GM18907 (cell line): ENCODE measurements at regions not wholly inside any gene's neighbourhood (a gene's known extent, or its start where the extent isn't known, plus 50 kb on each side); places are given as distances from the start of the nearest gene placed in this dataset.

Experiments
- ATAC-seq: cut with Tn5 transposase; IDR thresholded peaks from one replicate; pipeline ENCODE4 v1.9.1; 2021; ENCODE audit warnings: mild to moderate bottlenecking, moderate library complexity; ENCODE audit not compliant: unreplicated experiment

DNA sequence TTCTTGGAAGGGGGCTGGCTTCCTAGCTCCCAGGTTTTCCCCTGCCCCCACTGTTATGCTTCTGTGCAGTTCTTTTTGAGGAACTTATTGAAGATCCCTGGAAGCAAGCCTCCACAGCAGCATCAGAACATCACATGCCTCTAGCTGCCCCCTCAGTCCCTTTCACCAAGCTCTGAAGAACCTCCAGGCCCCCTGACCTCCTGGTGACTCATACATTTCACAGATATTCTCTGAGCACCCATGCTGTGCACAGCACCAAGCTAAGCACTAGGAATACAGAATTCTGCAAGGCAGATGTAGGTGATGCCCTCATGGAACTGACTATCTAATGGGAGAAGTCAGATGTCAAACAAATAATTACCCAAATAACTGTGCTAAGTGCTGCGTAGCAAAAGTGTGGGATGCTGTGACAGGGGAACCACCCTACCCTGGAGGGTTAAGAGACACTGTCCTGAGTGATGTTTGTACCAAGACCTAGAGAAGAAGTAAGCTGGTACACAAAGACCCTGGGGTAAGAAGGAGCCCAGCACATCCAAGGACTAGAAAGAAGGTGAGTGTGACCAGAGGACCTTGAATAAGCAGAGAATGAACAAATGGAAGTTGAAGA is 213.7 kb upstream of the NR4A3 start:
- ATAC-seq, result no peak

DNA sequence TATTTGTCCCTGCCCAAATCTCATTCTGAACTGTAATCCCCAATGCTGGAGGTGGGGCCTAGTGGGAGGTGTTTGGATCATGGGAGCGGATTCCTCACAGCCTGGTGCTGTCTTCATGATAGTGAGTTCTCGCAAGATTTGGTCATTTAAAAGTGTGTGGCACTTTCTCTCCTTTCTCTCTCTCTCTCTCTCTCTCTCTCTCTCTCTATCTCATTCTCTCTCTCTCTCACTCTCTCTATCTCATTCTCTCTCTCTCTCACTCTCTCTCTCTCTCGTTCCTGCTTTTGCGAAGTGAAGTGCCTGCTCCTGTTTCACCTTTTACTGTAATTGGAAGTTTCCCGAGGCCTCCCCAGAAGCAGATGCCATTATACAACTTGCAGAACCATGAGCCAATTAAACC is 207.3 kb upstream of the NR4A3 start:
- no peak for ATAC-seq

DNA sequence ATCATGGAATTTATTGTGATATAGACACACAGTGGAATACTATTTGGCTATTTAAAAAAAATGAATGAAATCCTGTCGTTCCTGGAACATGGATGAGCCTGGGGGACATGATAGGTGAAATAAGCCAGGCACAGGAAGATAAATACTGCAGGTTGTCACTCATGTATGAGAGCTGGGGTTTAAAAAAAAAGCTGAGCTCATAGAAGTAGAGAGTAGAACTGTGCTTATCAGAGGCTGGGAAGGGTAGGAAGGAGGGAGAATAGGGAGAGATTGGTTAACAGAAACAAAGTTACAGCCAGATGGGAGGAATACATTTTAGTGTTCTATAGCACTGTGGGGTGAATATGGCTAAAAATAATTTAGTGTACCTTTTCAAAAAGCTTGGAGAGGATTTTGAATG is 200.6 kb upstream of the NR4A3 start:
- ATAC-seq, result no peak

DNA sequence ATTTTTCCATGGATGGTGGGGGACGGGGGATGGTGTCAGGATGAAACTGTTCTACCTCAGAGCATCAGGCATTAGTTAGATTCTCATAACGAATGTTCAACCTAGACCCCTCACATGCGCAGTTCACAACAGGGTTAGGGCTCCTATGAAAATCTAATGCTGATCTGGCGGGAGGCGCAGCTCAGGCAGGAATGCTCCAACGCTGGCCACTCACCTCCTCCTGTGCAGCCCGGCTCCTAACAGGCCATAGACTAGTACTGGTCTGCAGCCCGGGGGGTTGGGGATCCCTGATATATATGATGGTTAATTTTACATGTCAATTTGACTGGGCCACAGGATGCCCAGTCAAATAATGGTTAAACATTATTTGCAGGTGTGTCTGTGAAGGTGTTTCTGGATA is 199.0 kb upstream of the NR4A3 start:
- no peak for ATAC-seq

DNA sequence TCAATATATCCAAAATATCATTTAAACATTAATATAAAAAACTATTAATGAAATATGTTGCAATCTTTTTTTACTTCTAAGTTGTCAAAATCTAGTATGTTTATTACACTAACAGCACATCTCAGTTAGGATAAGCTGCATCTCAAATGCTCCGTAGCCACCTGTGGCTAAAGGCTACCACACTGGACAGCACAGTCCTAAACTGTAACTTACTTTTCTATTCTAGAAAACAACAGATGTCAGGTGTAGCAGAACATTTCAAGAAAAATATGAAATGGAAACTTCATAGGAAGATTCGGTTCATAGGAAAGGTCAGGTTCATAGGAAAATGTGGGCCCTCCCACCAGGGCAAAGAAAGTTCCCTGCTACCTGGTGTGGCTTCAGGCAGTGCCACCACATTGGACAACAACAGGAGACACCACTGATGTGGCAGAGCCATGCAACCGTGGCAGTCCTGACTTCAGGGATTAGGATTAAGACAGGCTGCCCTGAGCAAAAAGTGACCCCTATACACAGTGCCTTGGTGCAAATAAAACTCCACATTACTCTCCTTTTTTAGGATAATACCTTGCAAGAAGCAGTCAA is 197.8 kb upstream of the NR4A3 start:
- ATAC-seq, result no peak

DNA sequence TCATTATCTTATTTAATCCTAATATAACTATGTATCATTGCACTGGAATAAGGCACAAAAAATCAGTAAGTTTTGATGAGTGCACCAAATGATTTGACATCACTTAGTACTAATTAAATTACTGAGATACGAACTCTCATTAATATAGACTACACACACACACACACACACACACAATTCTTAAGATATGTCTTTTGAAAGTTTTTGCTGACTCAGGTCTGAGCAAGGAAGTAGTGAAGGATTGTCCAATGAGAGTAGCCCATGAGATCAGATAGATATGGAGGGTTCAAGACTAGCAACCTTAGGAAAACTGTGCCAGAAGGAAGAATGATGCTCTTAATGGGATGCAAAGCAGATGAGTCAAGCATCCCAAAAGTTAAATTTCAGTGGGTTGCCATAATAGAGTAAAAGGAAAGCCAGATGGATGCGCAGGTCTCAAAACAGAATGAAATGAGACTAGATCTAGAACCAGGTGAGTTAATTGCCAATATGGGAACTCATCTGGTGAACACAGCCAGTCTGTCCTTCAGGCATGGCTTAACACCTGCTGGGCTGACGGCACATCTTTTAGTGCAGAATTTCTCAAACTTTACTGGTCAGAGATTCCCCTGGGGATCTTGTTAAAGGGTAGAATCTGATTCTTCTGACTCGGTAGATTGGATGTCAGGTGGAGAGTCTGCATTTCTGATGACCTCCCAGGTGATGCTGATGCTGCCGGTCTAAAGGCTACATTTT is 197.0 kb upstream of the NR4A3 start:
- no peak for ATAC-seq

DNA sequence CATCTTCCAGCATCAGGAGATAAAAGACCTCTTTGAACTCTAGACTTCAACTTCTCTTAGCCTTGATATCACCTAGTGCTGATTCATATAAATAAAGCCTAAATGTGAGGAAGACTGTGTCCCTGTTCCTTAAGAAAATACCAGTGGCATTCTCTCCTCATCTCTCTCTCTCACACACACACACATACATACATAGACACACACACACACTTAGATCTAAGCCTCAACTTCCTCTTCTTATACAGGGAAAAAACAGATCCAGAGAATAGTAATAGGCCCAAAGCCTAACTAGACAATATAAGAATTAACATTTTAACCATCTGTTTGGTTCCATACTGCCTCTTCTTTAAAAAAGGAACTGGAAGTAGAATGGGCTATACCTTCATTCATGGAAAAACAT is 195.3 kb upstream of the NR4A3 start:
- ATAC-seq, result no peak

DNA sequence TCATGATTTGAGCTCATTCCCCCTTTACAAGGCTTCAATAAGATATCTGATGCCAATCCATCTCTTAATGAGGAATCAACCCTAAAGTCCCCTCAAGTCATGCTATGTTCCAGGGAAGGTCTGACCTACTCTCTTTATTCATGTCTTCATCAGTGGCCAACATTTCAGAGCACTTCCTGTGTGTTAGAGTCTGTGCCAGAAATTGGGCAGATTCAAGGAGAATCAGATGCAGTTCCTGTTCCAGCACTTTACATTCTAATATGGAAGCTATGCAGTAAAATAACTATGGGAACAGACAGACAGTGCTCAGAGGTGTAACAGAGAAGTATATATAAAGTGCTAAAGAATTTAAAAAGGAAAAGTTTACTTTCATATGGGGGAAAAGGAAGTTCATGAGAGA is 193.4 kb upstream of the NR4A3 start:
- no peak for ATAC-seq

DNA sequence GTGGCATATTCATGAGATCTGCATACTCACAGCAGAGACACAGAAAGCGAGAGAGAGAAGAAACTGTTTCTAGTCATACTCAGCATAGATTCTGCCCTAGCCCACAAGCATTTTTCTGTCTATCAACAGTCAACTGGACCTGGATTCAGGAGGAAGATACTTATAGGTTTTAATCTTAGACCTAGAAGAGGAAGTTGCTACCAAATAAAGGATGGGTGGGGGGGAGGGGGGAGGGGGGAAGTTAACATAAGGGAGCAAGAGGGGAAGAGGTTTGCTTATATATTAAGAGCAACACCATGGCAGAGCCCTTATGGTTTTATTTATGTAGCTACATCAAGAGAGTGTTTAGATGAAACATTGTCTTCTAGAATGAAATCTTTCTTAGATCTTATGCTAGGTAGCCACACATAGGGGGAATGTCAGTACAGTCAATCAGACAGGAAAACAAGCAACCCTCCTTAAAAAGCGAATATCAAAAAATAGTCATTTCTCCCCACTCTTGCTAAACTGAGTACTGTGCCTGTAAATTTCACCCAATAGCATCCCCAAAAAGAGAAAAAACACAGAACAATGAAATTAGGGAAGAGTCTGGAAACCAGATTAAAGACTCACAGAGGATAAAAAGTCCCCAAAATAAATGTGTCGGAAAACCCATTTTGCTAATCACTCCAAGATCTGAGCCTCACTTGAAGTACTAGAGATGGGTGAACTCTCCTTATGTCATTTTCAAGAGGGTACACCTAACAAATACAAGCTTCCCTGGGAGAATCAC is 192.7 kb upstream of the NR4A3 start:
- ATAC-seq, result no peak

DNA sequence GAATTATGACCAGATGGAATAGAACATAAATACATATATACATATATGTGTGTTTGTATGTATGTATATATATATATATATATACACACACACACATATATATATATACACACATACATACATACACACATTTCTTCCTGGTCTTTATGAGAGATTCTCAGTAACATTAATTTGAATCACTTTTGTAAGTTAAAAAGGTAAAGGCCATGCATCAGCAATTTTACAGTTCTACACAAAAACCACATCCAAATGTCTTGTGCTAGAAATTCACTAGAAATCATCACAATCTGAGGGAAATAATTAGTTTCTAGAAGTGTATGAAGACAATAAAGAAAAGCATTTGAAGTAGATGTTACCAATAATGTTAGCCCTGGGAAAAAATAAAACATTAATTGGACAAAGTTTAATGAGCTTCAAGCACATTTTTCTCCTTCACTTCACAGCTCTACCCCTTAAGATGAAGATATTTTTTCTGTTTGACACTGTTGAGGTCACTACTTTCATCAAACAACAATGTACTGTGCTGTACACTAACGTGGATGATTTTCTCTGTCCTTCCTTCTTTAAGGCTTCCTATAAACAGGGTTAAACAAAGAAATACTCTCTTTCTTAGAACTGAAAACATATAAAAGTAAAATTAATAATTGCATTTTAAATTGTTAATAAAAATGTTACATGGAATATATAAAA is 189.2 kb upstream of the NR4A3 start:
- no peak for ATAC-seq

DNA sequence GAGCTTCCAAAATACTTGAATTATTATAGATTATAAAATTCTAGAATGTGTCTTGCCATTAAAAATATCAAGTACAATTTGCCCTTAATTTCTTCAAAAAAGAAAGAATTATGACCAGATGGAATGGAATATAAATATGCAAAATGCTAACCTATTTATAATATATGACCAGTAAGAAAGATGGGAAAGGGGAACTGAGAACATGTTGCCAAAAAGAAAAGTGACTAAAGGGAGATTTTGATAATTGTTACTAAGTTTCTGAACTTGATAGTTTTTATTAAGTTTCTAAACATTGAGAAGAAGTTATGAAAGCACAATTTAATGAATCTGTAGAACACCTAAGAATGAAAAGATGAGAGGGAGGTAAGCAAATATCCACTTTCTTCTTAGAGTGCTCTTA is 188.4 kb upstream of the NR4A3 start:
- no peak for ATAC-seq

DNA sequence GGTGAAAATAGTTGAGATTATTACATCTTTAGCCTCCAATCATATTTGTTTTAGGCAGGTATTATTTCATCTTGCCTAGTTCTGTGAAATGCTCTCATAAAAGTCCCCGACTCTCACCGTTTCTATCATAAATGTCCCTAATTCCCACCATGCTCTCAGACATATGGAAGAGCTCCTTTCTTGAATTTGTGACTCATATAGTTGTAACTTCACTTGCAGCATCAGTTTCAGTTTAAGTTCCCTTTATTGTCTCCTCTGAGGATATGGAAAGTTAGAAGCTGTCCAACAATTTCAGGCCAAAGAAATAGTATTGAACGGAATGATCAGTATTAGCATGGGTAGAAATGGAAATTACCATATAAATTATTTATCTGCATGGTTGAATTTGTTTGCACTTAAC is 187.5 kb upstream of the NR4A3 start:
- no peak for ATAC-seq

DNA sequence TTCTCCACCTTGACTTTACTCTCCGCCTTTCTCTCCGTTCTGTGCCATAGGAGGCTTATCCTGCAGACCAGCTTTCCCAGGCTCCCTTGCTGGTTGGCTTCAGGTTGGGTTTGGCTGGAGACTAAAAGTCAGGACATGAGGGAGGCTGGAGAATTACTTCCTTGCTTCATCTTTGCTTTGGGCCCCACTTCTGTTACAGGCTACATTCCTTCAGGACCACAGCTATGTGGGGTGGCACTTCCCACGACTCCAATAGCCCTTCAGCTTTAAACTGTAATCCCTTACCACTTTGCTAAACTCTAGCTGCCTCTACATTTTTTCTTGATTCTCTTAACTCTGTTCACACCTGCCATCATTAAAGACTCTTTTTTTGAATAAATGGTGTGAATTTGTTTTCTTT is 186.7 kb upstream of the NR4A3 start:
- no peak for ATAC-seq

DNA sequence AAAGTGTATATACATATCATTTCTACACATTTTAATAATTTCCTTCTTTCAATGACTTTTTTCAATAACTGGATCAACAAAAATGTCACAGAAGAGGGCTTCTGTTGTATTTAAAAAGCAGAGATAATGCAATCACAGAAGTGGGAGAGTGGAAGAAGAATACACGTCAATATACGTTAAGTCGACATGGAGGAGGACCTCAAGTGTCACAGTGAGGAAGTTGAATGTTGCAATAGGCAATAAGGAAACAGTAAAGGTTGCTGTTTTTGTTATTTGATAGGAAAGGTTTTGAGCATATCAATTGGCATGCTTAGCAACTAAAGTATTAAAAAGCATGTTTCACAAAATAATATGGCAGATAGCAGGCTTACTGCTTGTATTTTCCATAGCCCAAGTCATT is 184.0 kb upstream of the NR4A3 start:
- no peak for ATAC-seq

DNA sequence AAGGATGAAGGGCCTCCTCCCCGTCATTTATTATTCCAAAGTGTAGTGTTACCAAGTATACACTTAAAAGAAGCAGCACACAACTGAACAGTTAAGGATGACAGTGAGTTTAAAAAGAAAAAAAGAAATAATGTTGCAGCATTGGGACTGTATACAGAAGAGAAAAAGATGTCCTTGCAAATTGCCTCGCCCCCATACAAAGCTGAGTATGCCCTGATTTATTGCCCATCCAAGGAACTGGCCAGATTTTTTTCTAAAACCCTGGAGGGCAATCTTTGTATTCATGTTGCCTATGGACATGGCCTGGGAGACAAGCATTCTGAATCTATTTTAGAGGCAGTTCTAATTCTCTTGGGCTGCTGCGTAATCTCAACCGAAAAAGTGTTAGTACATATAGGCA is 182.7 kb upstream of the NR4A3 start:
- no peak for ATAC-seq

DNA sequence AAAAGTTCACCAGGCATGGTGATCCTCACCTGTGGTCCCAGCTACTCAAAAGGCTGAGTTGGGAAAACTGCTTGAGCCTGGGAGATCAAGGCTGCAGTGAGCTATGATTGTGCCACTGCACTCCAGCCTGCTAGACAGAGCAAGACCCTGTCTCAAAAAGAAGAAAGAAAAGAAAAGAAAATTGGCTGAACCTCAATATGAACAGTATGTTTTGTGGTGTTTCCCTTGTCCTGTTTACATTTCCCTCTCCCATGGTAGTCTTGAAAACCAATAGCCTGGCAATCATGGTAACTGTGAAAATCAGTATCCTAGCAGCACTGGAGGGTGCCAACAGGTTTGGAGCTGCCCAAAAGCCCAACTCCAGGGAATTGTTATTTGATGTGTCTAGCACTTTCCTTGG is 174.1 kb upstream of the NR4A3 start:
- no peak for ATAC-seq

DNA sequence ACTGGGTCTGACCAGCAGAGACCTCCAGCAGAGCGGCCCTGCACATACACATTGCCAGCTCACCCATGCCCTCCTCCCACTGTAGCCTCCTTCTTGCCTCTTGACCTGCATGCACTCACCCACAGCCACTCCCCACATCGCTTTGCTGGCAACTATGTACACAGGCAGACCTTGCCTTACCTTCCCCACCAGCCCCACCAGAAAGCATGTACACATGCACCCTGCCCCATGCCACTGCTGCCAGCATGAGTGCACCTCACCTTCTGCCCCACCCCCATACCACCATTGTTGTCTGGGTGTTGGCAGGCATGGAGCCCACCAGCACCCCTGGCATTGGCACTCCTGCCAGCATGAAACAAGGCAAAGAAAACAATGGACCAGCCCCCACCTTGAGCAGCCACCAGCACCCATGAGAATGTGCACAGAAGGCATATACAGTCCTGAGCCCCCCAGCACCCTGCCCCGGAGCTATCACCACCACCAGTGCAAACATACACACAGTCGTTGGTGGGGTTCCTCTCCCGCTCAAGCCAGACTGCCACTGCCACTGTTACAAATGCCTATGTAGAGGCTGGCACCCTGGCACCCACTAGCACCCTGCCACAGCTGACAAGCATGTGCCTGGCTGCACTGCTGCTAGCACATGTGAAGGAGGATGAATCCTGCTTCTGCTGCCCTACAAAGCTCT is 171.4 kb upstream of the NR4A3 start:
- ATAC-seq, result no peak

DNA sequence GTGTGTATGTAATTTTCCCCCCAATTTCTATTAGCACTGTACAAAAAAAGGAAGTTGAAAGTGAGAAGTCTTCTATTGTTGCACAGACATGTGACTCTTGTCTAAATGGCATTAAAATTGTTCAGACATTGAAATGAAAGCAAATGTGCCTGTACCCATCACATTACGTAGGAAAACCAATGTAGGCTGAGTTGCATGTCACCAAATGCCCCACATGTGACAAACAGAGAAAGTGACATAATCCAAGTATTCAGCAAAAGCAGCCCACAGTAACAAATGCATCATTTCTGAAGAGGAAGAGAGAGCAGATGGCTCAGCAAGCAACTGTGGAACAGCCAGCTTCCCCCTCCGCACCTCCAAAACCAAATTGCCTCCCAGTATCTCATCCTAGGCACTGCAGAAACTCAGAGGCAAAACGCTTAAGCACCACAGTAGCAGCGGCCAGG is 161.5 kb upstream of the NR4A3 start:
- ATAC-seq, result peak; percentile 89

DNA sequence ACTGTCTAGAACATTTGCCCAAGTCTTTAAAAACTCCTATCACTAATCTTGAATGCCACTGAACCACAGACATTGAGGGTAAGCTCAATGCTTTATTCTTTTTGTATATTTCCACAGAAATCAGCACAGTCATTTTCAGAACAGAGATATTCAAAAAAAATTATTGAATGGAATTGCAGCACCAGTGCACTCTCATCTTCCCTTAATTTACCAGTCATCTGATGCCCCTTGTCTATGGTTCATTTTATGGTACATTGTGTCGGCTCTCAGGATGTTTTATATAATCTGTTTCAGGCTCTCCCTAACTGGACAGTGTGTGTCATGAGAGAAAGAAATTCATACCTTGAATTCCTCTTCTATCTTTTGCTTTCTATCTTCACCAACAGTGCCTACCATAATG is 158.4 kb upstream of the NR4A3 start:
- ATAC-seq, result no peak

DNA sequence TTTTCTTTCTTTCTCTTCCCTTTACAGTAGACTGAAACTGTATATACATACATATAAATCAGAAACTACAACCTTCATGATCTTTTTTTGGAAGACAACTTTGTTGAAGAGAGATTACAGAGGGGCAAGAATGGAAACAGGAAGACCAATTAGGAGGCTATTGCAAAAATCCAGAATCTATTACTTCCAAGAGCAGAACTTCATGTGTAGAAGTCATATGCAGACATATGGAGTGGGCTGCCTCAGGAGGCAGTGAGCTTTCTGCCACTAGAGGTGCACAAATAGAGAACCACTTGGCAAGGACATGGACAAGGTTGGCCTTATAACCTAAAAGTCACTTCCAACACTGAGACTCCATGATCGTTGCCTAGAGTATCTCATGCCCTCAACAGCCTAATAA is 157.8 kb upstream of the NR4A3 start:
- ATAC-seq, result no peak

DNA sequence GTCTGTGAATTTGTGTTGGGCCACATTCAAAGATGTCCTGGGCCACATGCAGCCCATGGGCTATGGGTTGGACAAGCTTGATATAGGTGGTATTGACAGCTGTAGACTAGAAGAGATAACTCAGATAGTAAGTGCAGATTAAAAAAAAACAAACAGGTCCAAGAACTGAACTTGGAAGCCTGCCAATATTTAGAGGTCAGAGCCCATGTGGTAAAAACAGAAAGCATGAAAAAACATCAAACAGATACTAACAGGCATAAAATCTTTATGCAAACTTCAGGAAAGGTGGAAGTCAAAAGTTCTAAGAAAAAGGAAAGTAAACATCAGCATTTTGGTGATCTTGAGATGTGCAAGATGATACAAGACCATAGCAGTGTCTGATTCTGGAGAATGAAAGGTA is 155.1 kb upstream of the NR4A3 start:
- ATAC-seq, result no peak
